ENCODE measurements at regions not wholly inside any gene's neighbourhood (a gene's known extent, or its start where the extent isn't known, plus 50 kb on each side); places are given as distances from the start of the nearest gene placed in this dataset.

- DNase-seq = peak; percentile 50
Measured at GRCh38 chr2:137729305-137729704, 235.0 kb upstream of the HNMT start.

GRCh38 chr2:137737559-137737958 lies 226.7 kb upstream of the HNMT start:
- no peak for DNase-seq

- no peak for DNase-seq
Measured at GRCh38 chr2:137741784-137742362, 222.4 kb upstream of the HNMT start.

- no peak for DNase-seq
Measured at GRCh38 chr2:137747509-137747908, 216.8 kb upstream of the HNMT start.

GRCh38 chr2:137748533-137748932 lies 215.7 kb upstream of the HNMT start:
- no peak for DNase-seq

GRCh38 chr2:137764646-137765045 lies 199.6 kb upstream of the HNMT start:
- DNase-seq = no peak

- DNase-seq = no peak
Measured at GRCh38 chr2:137769406-137769805, 194.9 kb upstream of the HNMT start.

GRCh38 chr2:137770166-137770565 lies 194.1 kb upstream of the HNMT start:
- DNase-seq = no peak

GRCh38 chr2:137771064-137771463 lies 193.2 kb upstream of the HNMT start:
- no peak for DNase-seq

GRCh38 chr2:137772451-137772850 lies 191.8 kb upstream of the HNMT start:
- DNase-seq = no peak

GRCh38 chr2:137775529-137775928 lies 188.7 kb upstream of the HNMT start:
- no peak for DNase-seq

GRCh38 chr2:137776697-137777096 lies 187.6 kb upstream of the HNMT start:
- no peak for DNase-seq

- DNase-seq = no peak
Measured at GRCh38 chr2:137797641-137798040, 166.6 kb upstream of the HNMT start.

GRCh38 chr2:137799600-137799999 lies 164.7 kb upstream of the HNMT start:
- DNase-seq = no peak

- DNase-seq = no peak
Measured at GRCh38 chr2:137800386-137800785, 163.9 kb upstream of the HNMT start.

- no peak for DNase-seq
Measured at GRCh38 chr2:137801228-137801627, 163.0 kb upstream of the HNMT start.

GRCh38 chr2:137802038-137802437 lies 162.2 kb upstream of the HNMT start:
- no peak for DNase-seq

GRCh38 chr2:137806068-137806805 lies 158.0 kb upstream of the HNMT start:
- no peak for DNase-seq

- DNase-seq = no peak
Measured at GRCh38 chr2:137809252-137809651, 155.0 kb upstream of the HNMT start.

- no peak for DNase-seq
Measured at GRCh38 chr2:137809837-137810236, 154.4 kb upstream of the HNMT start.

- no peak for DNase-seq
Measured at GRCh38 chr2:137812517-137812916, 151.8 kb upstream of the HNMT start.

- DNase-seq = no peak
Measured at GRCh38 chr2:137813176-137813575, 151.1 kb upstream of the HNMT start.

GRCh38 chr2:137817058-137817457 lies 147.2 kb upstream of the HNMT start:
- DNase-seq = no peak

GRCh38 chr2:137823196-137823595 lies 141.1 kb upstream of the HNMT start:
- no peak for DNase-seq

GRCh38 chr2:137824501-137824900 lies 139.8 kb upstream of the HNMT start:
- DNase-seq = no peak
